ENCODE measurements at regions not wholly inside any gene's neighbourhood (a gene's known extent, or its start where the extent isn't known, plus 50 kb on each side); places are given as distances from the start of the nearest gene placed in this dataset.

GRCh38 chr18:42611134-42611533, 504.4 kb downstream of the RIT2 start:
- TF ChIP-seq CTCF (conservative IDR thresholded peaks at IDR 0.05; ENCODE audit: low read length), result no peak
- TF ChIP-seq EZH2phosphoT487 (IDR thresholded peaks at IDR 0.05; ENCODE audit: borderline replicate concordance), result no peak
